MM.1S (cell line): ENCODE measurements at regions not wholly inside any gene's neighbourhood (a gene's known extent, or its start where the extent isn't known, plus 50 kb on each side); places are given as distances from the start of the nearest gene placed in this dataset.

Experiments used
- DNase-seq: peaks from one replicate; pipeline ENCODE4 v3.0.0-alpha.2; 2015
- H2AFZ ChIP-seq: fragments of 300-600 bp; sonication (generic); 2 replicates; pipeline ENCODE4 v1.6.0; 2016; ENCODE audit warnings: antibody characterized with exemption, low read length
- H3F3A ChIP-seq: fragments of 300-600 bp; sonication (generic); 2 replicates; pipeline ENCODE4 v1.6.1; 2016; ENCODE audit warnings: mild to moderate bottlenecking, antibody characterized with exemption, low read length, moderate library complexity, mixed read lengths; ENCODE audit not compliant: insufficient read depth
- H3K27ac ChIP-seq: fragments of 300-600 bp; sonication (generic); 2 replicates; pipeline ENCODE4 v1.5.1; 2016; ENCODE audit warnings: mild to moderate bottlenecking, low read length
- H3K27me3 ChIP-seq: fragments of 300-600 bp; sonication (generic); replicated peaks from 2 replicates; pipeline ENCODE4 v1.6.0; 2016; ENCODE audit warnings: low read length; ENCODE audit not compliant: insufficient read depth
- H3K36me3 ChIP-seq: fragments of 300-600 bp; sonication (generic); replicated peaks from 2 replicates; pipeline ENCODE4 v1.6.1; 2016; ENCODE audit warnings: mild to moderate bottlenecking, low read length, mixed read lengths; ENCODE audit not compliant: insufficient read depth
- H3K4me1 ChIP-seq: fragments of 300-600 bp; sonication (generic); 2 replicates; pipeline ENCODE4 v1.6.1; 2016; ENCODE audit warnings: low read length, mixed read lengths
- H3K4me2 ChIP-seq: fragments of 300-600 bp; sonication (generic); 2 replicates; pipeline ENCODE4 v1.6.0; 2016; ENCODE audit warnings: low read depth, low read length
- H3K4me3 ChIP-seq: fragments of 300-600 bp; sonication (generic); 2 replicates; pipeline ENCODE4 v1.5.1; 2016; ENCODE audit warnings: low read length, mixed read lengths
- H3K79me2 ChIP-seq: fragments of 300-600 bp; sonication (generic); 2 replicates; pipeline ENCODE4 v1.6.1; 2016; ENCODE audit warnings: mixed run types, low read length, mixed read lengths
- H3K9ac ChIP-seq: fragments of 300-600 bp; sonication (generic); 2 replicates; pipeline ENCODE4 v1.6.1; 2016; ENCODE audit warnings: low read length, mixed read lengths
- H3K9me2 ChIP-seq: fragments of 300-600 bp; sonication (generic); replicated peaks from 2 replicates; pipeline ENCODE4 v1.6.1; 2016; ENCODE audit warnings: mild to moderate bottlenecking, low read length, mixed read lengths; ENCODE audit not compliant: insufficient read depth
- H3K9me3 ChIP-seq: fragments of 300-600 bp; sonication (generic); replicated peaks from 2 replicates; pipeline ENCODE4 v1.6.1; 2016; ENCODE audit warnings: mild to moderate bottlenecking, low read length, mixed read lengths; ENCODE audit not compliant: insufficient read depth
- H4K20me1 ChIP-seq: fragments of 300-600 bp; sonication (generic); 2 replicates; pipeline ENCODE4 v1.6.1; 2016; ENCODE audit warnings: mild to moderate bottlenecking, low read length, moderate library complexity, mixed read lengths; ENCODE audit not compliant: insufficient read depth
- EZH2 ChIP-seq: fragments of 300-600 bp; sonication (generic); optimal IDR thresholded peaks from 2 replicates; pipeline ENCODE3; 2017; ENCODE audit warnings: low read depth, mild to moderate bottlenecking, antibody characterized with exemption, low read length, mixed read lengths
- EZH2phosphoT487 ChIP-seq: fragments of 300-600 bp; sonication (generic); IDR thresholded peaks from 2 replicates; pipeline ENCODE4 v1.6.1; 2018; ENCODE audit warnings: antibody characterized with exemption, low read length
- TF ChIP-seq, protein P1 (sequence below): fragments of 300-600 bp; sonication (generic); IDR thresholded peaks from 2 replicates; pipeline ENCODE4 v1.5.1; 2016; ENCODE audit warnings: antibody characterized with exemption, low read length, mixed read lengths

DNA sequence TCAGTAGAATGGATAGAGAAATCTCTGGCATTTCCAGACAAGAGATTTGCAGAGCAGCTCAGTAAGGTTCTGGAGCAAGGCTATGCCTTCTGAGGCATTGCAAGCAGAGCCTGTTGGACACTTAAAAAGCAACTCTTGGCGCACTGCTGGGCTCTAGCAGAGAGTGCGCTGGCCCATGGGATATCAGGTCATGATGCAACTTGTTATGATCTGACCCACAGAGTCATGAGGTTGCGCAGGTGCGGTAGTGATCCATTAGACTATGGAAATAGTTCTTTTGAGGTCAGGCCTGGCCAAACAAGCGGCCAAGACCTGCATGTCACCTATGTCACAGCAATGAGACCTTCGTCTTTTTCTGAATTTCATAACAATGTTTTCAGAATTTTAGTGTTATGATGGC lies 168.6 kb downstream of the TMTC3 start:
- TF ChIP-seq, protein P1, sequence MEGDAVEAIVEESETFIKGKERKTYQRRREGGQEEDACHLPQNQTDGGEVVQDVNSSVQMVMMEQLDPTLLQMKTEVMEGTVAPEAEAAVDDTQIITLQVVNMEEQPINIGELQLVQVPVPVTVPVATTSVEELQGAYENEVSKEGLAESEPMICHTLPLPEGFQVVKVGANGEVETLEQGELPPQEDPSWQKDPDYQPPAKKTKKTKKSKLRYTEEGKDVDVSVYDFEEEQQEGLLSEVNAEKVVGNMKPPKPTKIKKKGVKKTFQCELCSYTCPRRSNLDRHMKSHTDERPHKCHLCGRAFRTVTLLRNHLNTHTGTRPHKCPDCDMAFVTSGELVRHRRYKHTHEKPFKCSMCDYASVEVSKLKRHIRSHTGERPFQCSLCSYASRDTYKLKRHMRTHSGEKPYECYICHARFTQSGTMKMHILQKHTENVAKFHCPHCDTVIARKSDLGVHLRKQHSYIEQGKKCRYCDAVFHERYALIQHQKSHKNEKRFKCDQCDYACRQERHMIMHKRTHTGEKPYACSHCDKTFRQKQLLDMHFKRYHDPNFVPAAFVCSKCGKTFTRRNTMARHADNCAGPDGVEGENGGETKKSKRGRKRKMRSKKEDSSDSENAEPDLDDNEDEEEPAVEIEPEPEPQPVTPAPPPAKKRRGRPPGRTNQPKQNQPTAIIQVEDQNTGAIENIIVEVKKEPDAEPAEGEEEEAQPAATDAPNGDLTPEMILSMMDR: no peak
- TF ChIP-seq EZH2phosphoT487 (no peak), EZH2 (no peak)
- Histone ChIP-seq H3K27me3 (no peaks in the 10 kb centered on the region), H3K79me2 (no peaks in the 10 kb centered on the region), H3K9me3 (no peaks in the 10 kb centered on the region), H3K4me2 (no peak overlapping the region), H3K4me1 (no peaks in the 10 kb centered on the region), H3K9ac (no peak overlapping the region), H3K36me3 (no peaks in the 10 kb centered on the region), H2AFZ (no peak overlapping the region), H3K4me3 (no peak overlapping the region), H4K20me1 (no peaks in the 10 kb centered on the region), H3F3A (no peaks in the 10 kb centered on the region; the same call in 1 of the 2 replicates), H3K27ac (no peak overlapping the region), H3K9me2 (no peaks in the 10 kb centered on the region)
- no peak for DNase-seq

DNA sequence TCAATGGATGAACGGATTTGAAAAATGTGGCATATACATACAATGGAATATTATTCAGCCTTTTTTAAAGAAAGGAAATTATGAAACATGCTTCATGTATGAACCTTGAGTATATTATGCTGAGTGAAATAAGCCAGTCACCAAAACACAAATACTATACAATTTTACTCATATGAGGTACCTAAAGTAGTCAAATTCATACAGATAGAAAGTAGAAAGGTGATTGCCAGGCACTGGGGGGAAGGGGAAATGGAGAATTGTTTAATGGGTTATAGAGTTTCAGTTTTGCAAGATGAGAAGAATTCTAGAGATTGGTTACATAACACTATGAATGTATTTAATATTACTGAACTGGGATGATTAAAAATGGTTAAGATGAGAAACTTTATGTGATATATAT lies 171.4 kb downstream of the TMTC3 start:
- no peak overlapping the region for H2AFZ ChIP-seq
- TF ChIP-seq EZH2: no peak
- no peak overlapping the region for H3K4me3 ChIP-seq
- no peaks in the 10 kb centered on the region for H3K9me3 ChIP-seq
- H3K9me2 ChIP-seq: no peaks in the 10 kb centered on the region
- no peaks in the 10 kb centered on the region; the same call in 1 of the 2 replicates for H3F3A ChIP-seq
- H3K4me1 ChIP-seq: no peaks in the 10 kb centered on the region
- no peak for DNase-seq
- no peaks in the 10 kb centered on the region for H3K79me2 ChIP-seq
- no peaks in the 10 kb centered on the region for H4K20me1 ChIP-seq
- H3K27ac ChIP-seq: no peak overlapping the region
- no peaks in the 10 kb centered on the region for H3K27me3 ChIP-seq
- H3K9ac ChIP-seq: no peak overlapping the region
- no peak overlapping the region for H3K4me2 ChIP-seq
- H3K36me3 ChIP-seq: no peaks in the 10 kb centered on the region

DNA sequence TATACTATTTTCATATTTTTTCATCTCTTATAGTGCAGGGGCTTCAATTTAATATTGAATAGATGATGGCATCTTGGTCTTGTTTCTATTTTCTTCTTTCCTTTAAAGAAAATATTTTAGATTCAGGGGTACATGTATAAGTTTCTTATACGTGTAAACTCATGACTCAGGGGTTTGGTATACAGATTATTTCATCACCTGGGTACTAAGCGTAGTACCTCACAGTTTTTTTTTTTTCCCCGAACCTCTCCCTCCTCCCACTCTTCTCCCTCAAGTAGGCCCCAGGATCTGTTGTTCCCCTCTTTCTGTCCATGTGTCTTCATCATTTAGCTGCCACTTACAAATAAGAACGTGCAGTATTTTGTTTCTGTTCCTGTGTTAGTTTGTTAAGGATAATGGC lies 172.6 kb downstream of the TMTC3 start:
- H3K4me3 ChIP-seq: no peak overlapping the region
- H3K9me3 ChIP-seq: no peaks in the 10 kb centered on the region
- H3K79me2 ChIP-seq: no peaks in the 10 kb centered on the region
- no peak overlapping the region for H3K4me2 ChIP-seq
- DNase-seq: no peak
- TF ChIP-seq, protein P1: no peak
- TF ChIP-seq EZH2 (no peak), EZH2phosphoT487 (no peak)
- H3K4me1 ChIP-seq: no peaks in the 10 kb centered on the region
- H2AFZ ChIP-seq: no peak overlapping the region
- H3K27ac ChIP-seq: no peak overlapping the region
- H4K20me1 ChIP-seq: no peaks in the 10 kb centered on the region
- H3K9me2 ChIP-seq: no peaks in the 10 kb centered on the region
- H3K9ac ChIP-seq: no peak overlapping the region
- H3K36me3 ChIP-seq: no peaks in the 10 kb centered on the region
- H3F3A ChIP-seq: no peaks in the 10 kb centered on the region; the same call in 1 of the 2 replicates
- no peaks in the 10 kb centered on the region for H3K27me3 ChIP-seq

DNA sequence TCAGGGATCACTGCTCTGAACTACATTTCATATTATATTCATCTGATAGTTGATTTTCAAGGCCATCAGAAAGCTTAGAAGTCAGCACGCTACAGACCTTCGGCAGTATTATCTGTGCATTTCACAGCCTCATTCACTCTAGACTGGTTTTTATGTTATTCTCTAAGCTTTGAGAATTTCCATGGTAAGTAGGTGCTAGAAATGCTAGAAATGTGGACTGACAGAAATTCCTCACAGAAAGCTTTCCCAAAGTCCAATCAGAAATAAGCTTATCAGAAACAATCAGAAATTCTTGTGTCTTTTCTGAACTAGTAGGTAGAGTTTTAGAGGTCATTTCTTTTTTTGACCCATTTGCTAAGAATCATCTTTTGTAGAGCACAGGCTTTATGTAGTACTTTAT lies 176.6 kb downstream of the TMTC3 start:
- TF ChIP-seq, protein P1: no peak
- TF ChIP-seq EZH2 (no peak), EZH2phosphoT487 (no peak)
- DNase-seq: no peak
- H3K79me2 ChIP-seq: no peaks in the 10 kb centered on the region
- no peak overlapping the region for H3K9ac ChIP-seq
- no peaks in the 10 kb centered on the region for H4K20me1 ChIP-seq
- no peaks in the 10 kb centered on the region for H3K9me3 ChIP-seq
- no peaks in the 10 kb centered on the region; the same call in 1 of the 2 replicates for H3F3A ChIP-seq
- no peaks in the 10 kb centered on the region for H3K27me3 ChIP-seq
- no peak overlapping the region for H3K4me2 ChIP-seq
- H3K4me1 ChIP-seq: no peaks in the 10 kb centered on the region
- no peak overlapping the region for H2AFZ ChIP-seq
- no peak overlapping the region for H3K27ac ChIP-seq
- no peaks in the 10 kb centered on the region for H3K36me3 ChIP-seq
- H3K4me3 ChIP-seq: no peak overlapping the region
- no peaks in the 10 kb centered on the region for H3K9me2 ChIP-seq
